SU-DHL-6 (cell line): ENCODE measurements at regions not wholly inside any gene's neighbourhood (a gene's known extent, or its start where the extent isn't known, plus 50 kb on each side); places are given as distances from the start of the nearest gene placed in this dataset.

Experiments
- CTCF ChIP-seq: fragments of 200-600 bp; sonication (generic); IDR thresholded peaks from one replicate; pipeline ENCODE4 v1.5.1; 2017; ENCODE audit warnings: antibody characterized with exemption, mild to moderate bottlenecking, low read length, moderate library complexity; ENCODE audit not compliant: insufficient read depth, poor library complexity, severe bottlenecking
- EZH2phosphoT487 ChIP-seq: fragments of 200-600 bp; sonication (generic), shearing (Covaris generic); conservative IDR thresholded peaks from 2 replicates; pipeline ENCODE4 v1.6.1; 2018; ENCODE audit warnings: mild to moderate bottlenecking, antibody characterized with exemption, low read length, moderate library complexity, mixed read lengths

GRCh38 chr13:97843189-97843588 lies 110.3 kb upstream of the IPO5 start:
- TF ChIP-seq CTCF (no peak), EZH2phosphoT487 (no peak)
